ENCODE measurements at regions not wholly inside any gene's neighbourhood (a gene's known extent, or its start where the extent isn't known, plus 50 kb on each side); places are given as distances from the start of the nearest gene placed in this dataset.

- TF ChIP-seq, protein P1, sequence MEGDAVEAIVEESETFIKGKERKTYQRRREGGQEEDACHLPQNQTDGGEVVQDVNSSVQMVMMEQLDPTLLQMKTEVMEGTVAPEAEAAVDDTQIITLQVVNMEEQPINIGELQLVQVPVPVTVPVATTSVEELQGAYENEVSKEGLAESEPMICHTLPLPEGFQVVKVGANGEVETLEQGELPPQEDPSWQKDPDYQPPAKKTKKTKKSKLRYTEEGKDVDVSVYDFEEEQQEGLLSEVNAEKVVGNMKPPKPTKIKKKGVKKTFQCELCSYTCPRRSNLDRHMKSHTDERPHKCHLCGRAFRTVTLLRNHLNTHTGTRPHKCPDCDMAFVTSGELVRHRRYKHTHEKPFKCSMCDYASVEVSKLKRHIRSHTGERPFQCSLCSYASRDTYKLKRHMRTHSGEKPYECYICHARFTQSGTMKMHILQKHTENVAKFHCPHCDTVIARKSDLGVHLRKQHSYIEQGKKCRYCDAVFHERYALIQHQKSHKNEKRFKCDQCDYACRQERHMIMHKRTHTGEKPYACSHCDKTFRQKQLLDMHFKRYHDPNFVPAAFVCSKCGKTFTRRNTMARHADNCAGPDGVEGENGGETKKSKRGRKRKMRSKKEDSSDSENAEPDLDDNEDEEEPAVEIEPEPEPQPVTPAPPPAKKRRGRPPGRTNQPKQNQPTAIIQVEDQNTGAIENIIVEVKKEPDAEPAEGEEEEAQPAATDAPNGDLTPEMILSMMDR (IDR thresholded peaks at IDR 0.05; ENCODE audit: low read depth, low read length): no peak
- TF ChIP-seq EZH2phosphoT487 (IDR thresholded peaks at IDR 0.05; ENCODE audit: low read depth): no peak
Measured at GRCh38 chr1:56286956-56287355, 292.4 kb downstream of the PLPP3 start.

Measured in OCI-LY3 (cell line).